ENCODE measurements at regions not wholly inside any gene's neighbourhood (a gene's known extent, or its start where the extent isn't known, plus 50 kb on each side); places are given as distances from the start of the nearest gene placed in this dataset.

DNA sequence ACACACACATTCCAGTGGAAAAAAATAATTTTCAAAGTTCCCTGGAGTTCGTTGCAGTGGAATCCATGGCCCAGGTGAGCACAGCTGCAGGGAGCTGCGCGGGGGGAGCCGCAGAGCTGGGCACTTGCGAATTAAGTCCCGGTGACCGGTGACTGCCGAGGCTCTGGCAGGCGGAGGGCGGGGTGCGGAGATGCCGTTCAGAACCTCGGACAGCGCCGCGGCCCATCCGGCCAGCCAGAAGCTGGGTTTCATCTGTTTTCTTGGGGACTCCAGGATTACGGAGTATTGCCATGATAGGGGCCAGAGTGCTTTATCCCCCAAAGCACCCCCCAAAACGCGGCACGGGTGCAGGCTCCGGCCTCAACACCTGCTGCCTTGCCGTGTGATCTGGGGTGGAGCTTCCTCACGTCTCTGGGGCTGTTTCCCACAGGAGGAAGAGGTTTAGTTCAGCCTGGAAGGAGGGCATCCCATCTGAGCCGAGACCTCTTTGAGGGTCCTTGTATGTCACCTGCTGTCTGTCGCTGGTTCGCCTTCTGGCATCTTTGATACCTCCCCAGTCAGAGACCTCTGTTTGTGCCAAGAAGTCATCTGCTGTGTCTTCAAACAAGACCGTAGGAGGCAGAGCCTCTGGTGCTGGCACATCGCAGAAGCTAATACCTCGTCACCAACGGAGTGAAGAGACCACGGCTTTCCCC lies 99.4 kb downstream of the YTHDF1 start (continued):
- TF ChIP-seq ASH2L (IDR thresholded peaks at IDR 0.05; ENCODE audit: insufficient read length, low read depth, low read length) (no peak), SMAD3 (CRISPR knock-in tag; IDR thresholded peaks at IDR 0.05) (peak; percentile 67; the same call in 1 of the 2 replicates), ZSCAN30 (CRISPR knock-in tag; IDR thresholded peaks at IDR 0.05) (peak; percentile 72; the same call in 1 of the 2 replicates), BRCA1 (CRISPR knock-in tag; IDR thresholded peaks at IDR 0.05) (peak; percentile 94; the same call in 1 of the 2 replicates), ZNF772 (CRISPR knock-in tag; IDR thresholded peaks at IDR 0.05) (peak; percentile 48; the same call in 1 of the 2 replicates), ZIK1 (CRISPR knock-in tag; IDR thresholded peaks at IDR 0.05; ENCODE audit: borderline replicate concordance, low read depth) (0 out of 2 replicates have a peak, but pooled peaks have one; percentile 58), NRL (CRISPR knock-in tag; IDR thresholded peaks at IDR 0.05; ENCODE audit: borderline replicate concordance) (peak; percentile 33; the same call in 1 of the 2 replicates), HNRNPUL1 (IDR thresholded peaks at IDR 0.05; ENCODE audit: low read depth, low read length) (no peak), ZFP36 (IDR thresholded peaks at IDR 0.05; ENCODE audit: borderline replicate concordance, low read depth, low read length, partially characterized antibody) (no peak), ZNF331 (CRISPR knock-in tag; IDR thresholded peaks at IDR 0.05) (peak; percentile 88), NR1H2 (CRISPR knock-in tag; IDR thresholded peaks at IDR 0.05; ENCODE audit: borderline replicate concordance, low read depth) (0 out of 2 replicates have a peak, but pooled peaks have one; percentile 66), ZNF552 (CRISPR knock-in tag; IDR thresholded peaks at IDR 0.05; ENCODE audit: borderline replicate concordance) (no peak), THAP11 (CRISPR knock-in tag; IDR thresholded peaks at IDR 0.05) (peak; percentile 61; the same call in 1 of the 2 replicates), ZNF205 (CRISPR knock-in tag; IDR thresholded peaks at IDR 0.05) (0 out of 2 replicates have a peak, but pooled peaks have one; percentile 47)
- TF ChIP-seq, protein P1, sequence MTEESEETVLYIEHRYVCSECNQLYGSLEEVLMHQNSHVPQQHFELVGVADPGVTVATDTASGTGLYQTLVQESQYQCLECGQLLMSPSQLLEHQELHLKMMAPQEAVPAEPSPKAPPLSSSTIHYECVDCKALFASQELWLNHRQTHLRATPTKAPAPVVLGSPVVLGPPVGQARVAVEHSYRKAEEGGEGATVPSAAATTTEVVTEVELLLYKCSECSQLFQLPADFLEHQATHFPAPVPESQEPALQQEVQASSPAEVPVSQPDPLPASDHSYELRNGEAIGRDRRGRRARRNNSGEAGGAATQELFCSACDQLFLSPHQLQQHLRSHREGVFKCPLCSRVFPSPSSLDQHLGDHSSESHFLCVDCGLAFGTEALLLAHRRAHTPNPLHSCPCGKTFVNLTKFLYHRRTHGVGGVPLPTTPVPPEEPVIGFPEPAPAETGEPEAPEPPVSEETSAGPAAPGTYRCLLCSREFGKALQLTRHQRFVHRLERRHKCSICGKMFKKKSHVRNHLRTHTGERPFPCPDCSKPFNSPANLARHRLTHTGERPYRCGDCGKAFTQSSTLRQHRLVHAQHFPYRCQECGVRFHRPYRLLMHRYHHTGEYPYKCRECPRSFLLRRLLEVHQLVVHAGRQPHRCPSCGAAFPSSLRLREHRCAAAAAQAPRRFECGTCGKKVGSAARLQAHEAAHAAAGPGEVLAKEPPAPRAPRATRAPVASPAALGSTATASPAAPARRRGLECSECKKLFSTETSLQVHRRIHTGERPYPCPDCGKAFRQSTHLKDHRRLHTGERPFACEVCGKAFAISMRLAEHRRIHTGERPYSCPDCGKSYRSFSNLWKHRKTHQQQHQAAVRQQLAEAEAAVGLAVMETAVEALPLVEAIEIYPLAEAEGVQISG (CRISPR knock-in tag; IDR thresholded peaks at IDR 0.05) = peak; percentile 78
- TF ChIP-seq, protein P2, sequence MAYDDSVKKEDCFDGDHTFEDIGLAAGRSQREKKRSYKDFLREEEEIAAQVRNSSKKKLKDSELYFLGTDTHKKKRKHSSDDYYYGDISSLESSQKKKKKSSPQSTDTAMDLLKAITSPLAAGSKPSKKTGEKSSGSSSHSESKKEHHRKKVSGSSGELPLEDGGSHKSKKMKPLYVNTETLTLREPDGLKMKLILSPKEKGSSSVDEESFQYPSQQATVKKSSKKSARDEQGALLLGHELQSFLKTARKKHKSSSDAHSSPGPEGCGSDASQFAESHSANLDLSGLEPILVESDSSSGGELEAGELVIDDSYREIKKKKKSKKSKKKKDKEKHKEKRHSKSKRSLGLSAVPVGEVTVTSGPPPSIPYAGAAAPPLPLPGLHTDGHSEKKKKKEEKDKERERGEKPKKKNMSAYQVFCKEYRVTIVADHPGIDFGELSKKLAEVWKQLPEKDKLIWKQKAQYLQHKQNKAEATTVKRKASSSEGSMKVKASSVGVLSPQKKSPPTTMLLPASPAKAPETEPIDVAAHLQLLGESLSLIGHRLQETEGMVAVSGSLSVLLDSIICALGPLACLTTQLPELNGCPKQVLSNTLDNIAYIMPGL (CRISPR knock-in tag; IDR thresholded peaks at IDR 0.05; ENCODE audit: borderline replicate concordance in 1 of 2, low read depth in 1 of 2) = no peak
- TF ChIP-seq, protein P3, sequence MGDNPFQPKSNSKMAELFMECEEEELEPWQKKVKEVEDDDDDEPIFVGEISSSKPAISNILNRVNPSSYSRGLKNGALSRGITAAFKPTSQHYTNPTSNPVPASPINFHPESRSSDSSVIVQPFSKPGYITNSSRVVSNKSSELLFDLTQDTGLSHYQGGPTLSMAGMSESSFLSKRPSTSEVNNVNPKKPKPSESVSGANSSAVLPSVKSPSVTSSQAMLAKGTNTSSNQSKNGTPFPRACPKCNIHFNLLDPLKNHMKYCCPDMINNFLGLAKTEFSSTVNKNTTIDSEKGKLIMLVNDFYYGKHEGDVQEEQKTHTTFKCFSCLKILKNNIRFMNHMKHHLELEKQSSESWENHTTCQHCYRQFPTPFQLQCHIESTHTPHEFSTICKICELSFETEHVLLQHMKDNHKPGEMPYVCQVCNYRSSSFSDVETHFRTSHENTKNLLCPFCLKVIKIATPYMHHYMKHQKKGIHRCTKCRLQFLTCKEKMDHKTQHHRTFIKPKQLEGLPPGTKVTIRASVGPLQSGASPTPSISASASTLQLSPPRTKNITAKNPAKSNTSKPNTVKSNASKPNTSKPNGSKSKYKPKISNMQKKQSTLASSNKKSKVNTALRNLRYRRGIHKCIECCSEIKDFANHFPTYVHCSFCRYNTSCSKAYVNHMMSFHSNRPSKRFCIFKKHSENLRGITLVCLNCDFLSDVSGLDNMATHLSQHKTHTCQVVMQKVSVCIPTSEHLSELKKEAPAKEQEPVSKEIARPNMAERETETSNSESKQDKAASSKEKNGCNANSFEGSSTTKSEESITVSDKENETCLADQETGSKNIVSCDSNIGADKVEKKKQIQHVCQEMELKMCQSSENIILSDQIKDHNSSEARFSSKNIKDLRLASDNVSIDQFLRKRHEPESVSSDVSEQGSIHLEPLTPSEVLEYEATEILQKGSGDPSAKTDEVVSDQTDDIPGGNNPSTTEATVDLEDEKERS (CRISPR knock-in tag; IDR thresholded peaks at IDR 0.05) = peak; percentile 70; the same call in 1 of the 2 replicates
- TF ChIP-seq, protein P4, sequence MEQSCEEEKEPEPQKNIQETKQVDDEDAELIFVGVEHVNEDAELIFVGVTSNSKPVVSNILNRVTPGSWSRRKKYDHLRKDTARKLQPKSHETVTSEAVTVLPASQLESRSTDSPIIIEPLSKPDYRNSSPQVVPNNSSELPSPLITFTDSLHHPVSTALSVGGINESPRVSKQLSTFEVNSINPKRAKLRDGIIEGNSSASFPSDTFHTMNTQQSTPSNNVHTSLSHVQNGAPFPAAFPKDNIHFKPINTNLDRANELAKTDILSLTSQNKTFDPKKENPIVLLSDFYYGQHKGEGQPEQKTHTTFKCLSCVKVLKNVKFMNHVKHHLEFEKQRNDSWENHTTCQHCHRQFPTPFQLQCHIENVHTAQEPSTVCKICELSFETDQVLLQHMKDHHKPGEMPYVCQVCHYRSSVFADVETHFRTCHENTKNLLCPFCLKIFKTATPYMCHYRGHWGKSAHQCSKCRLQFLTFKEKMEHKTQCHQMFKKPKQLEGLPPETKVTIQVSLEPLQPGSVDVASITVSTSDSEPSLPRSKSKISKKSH (CRISPR knock-in tag; IDR thresholded peaks at IDR 0.05; ENCODE audit: borderline replicate concordance) = peak; percentile 65; the same call in 1 of the 2 replicates

All from HepG2 (cell line).